Osteoblast (primary cell): ENCODE measurements at regions not wholly inside any gene's neighbourhood (a gene's known extent, or its start where the extent isn't known, plus 50 kb on each side); places are given as distances from the start of the nearest gene placed in this dataset.
A peak's percentile ranks its signal among the peaks of the same experiment; 100 is the strongest.

ENCODE experiments used
- DNase-seq: peaks from one replicate; pipeline ENCODE4 v3.0.0; 2011; ENCODE audit warnings: low spot score, mixed read lengths; ENCODE audit not compliant: insufficient read length; ENCODE audit errors: missing footprints
- H2AFZ ChIP-seq: 2 replicates; pipeline ENCODE4 v1.6.0; 2011; ENCODE audit warnings: mild to moderate bottlenecking, low read length
- H3K27ac ChIP-seq: 2 replicates; pipeline ENCODE4 v1.5.1; 2011; ENCODE audit warnings: mild to moderate bottlenecking, low read depth, low read length, moderate library complexity
- H3K27me3 ChIP-seq: 2 replicates; pipeline ENCODE4 v1.6.0; 2012; ENCODE audit warnings: mild to moderate bottlenecking, control low read depth, inconsistent platforms, low read length, moderate library complexity; ENCODE audit not compliant: insufficient read depth
- H3K36me3 ChIP-seq: 2 replicates; pipeline ENCODE4 v1.5.1; 2011; ENCODE audit warnings: mild to moderate bottlenecking, low read length, control low read depth, moderate library complexity; ENCODE audit not compliant: insufficient read depth
- H3K4me1 ChIP-seq: 2 replicates; pipeline ENCODE4 v1.5.1; 2011; ENCODE audit warnings: mild to moderate bottlenecking, low read length, control low read depth, moderate library complexity; ENCODE audit not compliant: insufficient read depth
- H3K4me2 ChIP-seq: 2 replicates; pipeline ENCODE4 v1.6.0; 2011; ENCODE audit warnings: mild to moderate bottlenecking, low read length; ENCODE audit not compliant: insufficient read depth
- H3K4me3 ChIP-seq: fragments of 200-600 bp; sonication (generic); 3 replicates; pipeline ENCODE4 v1.5.1; 2012; ENCODE audit warnings: mild to moderate bottlenecking, low read length, inconsistent platforms; ENCODE audit not compliant: insufficient read depth
- H3K79me2 ChIP-seq: 2 replicates; pipeline ENCODE4 v1.6.0; 2012; ENCODE audit warnings: mild to moderate bottlenecking, low read length, control low read depth, inconsistent platforms; ENCODE audit not compliant: insufficient read depth
- H3K9me3 ChIP-seq: 2 replicates; pipeline ENCODE4 v1.5.1; 2011; ENCODE audit warnings: low read depth, low read length, control low read depth
- H4K20me1 ChIP-seq: 2 replicates; pipeline ENCODE4 v1.6.0; 2012; ENCODE audit warnings: mild to moderate bottlenecking, low read length, control low read depth; ENCODE audit not compliant: insufficient read depth
- TF ChIP-seq, protein P1 (sequence below): IDR thresholded peaks from 2 replicates; pipeline ENCODE4 v1.5.1; 2011; ENCODE audit warnings: mild to moderate bottlenecking, low read depth, low read length, moderate library complexity; ENCODE audit errors: extremely low read depth

DNA sequence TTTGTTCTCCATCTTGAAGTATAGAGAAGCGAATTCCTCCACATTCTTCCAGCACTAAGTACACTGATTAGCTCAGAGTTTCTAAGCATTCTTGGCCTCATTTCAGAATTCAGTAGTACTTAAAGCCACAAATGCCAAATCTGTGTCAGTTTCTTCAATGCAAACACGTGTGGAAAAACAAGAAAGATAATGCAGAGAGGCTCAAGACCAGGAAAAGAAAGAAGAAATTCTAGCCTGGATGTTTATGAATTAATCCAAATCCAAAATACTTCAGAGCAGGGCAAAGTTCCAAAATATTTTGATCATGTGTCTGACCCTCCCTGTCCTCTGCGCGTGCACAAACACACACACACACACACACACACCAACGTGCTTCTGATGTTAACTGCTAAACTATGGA, 457.6 kb downstream of the SLCO4C1 start:
- H3K4me1 ChIP-seq = no peaks in the 10 kb centered on the region
- no peak for DNase-seq
- H3K4me2 ChIP-seq = no peak overlapping the region
- TF ChIP-seq, protein P1, sequence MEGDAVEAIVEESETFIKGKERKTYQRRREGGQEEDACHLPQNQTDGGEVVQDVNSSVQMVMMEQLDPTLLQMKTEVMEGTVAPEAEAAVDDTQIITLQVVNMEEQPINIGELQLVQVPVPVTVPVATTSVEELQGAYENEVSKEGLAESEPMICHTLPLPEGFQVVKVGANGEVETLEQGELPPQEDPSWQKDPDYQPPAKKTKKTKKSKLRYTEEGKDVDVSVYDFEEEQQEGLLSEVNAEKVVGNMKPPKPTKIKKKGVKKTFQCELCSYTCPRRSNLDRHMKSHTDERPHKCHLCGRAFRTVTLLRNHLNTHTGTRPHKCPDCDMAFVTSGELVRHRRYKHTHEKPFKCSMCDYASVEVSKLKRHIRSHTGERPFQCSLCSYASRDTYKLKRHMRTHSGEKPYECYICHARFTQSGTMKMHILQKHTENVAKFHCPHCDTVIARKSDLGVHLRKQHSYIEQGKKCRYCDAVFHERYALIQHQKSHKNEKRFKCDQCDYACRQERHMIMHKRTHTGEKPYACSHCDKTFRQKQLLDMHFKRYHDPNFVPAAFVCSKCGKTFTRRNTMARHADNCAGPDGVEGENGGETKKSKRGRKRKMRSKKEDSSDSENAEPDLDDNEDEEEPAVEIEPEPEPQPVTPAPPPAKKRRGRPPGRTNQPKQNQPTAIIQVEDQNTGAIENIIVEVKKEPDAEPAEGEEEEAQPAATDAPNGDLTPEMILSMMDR = no peak
- no peak overlapping the region for H2AFZ ChIP-seq
- H3K79me2 ChIP-seq = no peaks in the 10 kb centered on the region
- H3K4me3 ChIP-seq = no peak overlapping the region
- H3K27ac ChIP-seq = no peak overlapping the region
- no peaks in the 10 kb centered on the region for H4K20me1 ChIP-seq
- no peaks in the 10 kb centered on the region for H3K9me3 ChIP-seq
- no peaks in the 10 kb centered on the region for H3K36me3 ChIP-seq
- no peaks in the 10 kb centered on the region for H3K27me3 ChIP-seq

GRCh38 chr5:101829255-101829654, 466.8 kb downstream of the SLCO4C1 start:
- no peak for DNase-seq
- H3K36me3 ChIP-seq = no peaks in the 10 kb centered on the region
- TF ChIP-seq, protein P1 = no peak

DNA sequence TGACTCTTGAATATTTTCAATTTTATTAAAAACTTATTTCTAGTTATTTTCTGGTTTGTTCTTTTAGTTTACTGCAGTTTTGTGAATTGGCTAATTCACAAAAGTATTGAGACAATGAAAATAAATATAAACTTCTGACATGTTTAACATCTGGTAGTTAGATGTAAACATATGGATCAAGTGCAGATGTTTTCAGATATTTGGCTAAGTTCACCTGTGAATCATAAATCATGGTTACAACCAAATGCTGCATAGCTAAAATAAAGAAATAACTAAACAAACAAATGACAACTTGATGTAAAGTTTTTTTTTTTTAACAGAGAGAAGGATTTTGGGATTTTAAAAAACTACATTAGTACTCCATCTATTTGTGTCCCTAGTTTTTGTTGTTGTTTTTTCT, 484.6 kb downstream of the SLCO4C1 start:
- TF ChIP-seq, protein P1 = no peak
- no peaks in the 10 kb centered on the region for H3K79me2 ChIP-seq
- H3K4me2 ChIP-seq = no peak overlapping the region
- DNase-seq = peak; percentile 11
- no peaks in the 10 kb centered on the region for H3K27me3 ChIP-seq
- no peaks in the 10 kb centered on the region for H4K20me1 ChIP-seq
- no peaks in the 10 kb centered on the region for H3K4me1 ChIP-seq
- no peaks in the 10 kb centered on the region for H3K36me3 ChIP-seq
- H3K27ac ChIP-seq = no peak overlapping the region
- H2AFZ ChIP-seq = no peak overlapping the region
- no peak overlapping the region for H3K4me3 ChIP-seq
- peaks cover 3% of the 10 kb centered on the region for H3K9me3 ChIP-seq

More at GRCh38 chr5:101829255-101829654, 466.8 kb downstream of the SLCO4C1 start:
- Histone ChIP-seq H3K79me2 (no peaks in the 10 kb centered on the region), H3K27me3 (no peaks in the 10 kb centered on the region), H3K27ac (no peak overlapping the region), H2AFZ (no peak overlapping the region), H3K9me3 (no peaks in the 10 kb centered on the region), H3K4me1 (no peaks in the 10 kb centered on the region), H3K4me2 (no peak overlapping the region), H4K20me1 (no peaks in the 10 kb centered on the region), H3K4me3 (no peak overlapping the region)

DNA sequence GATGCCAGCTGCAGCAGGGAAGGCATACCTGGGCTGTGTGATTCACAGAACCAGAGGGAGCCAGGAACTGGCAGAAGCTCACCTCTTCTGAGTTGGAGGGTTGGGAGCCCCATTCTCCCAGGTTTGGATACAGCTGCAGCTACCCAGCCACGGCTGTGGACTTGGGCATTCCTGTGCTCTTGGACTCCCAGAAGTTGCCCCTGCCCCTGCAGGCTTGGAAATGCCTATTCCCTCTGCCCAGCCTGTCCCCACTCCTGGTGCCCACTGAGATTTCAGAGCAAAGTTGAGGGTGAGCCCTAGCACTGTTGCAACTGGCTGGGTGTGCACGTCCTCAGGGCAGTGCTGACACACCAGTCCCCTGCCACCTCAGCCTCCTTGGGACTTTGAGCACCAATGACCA, 489.7 kb downstream of the SLCO4C1 start:
- Histone ChIP-seq H3K9me3 (peaks cover 3% of the 10 kb centered on the region), H4K20me1 (no peaks in the 10 kb centered on the region), H3K27me3 (no peaks in the 10 kb centered on the region), H3K4me3 (no peak overlapping the region), H2AFZ (no peak overlapping the region), H3K36me3 (no peaks in the 10 kb centered on the region), H3K79me2 (no peaks in the 10 kb centered on the region), H3K4me1 (no peaks in the 10 kb centered on the region), H3K4me2 (no peak overlapping the region), H3K27ac (no peak overlapping the region)
- no peak for DNase-seq
- TF ChIP-seq, protein P1 = no peak
